ENCODE measurements at regions not wholly inside any gene's neighbourhood (a gene's known extent, or its start where the extent isn't known, plus 50 kb on each side); places are given as distances from the start of the nearest gene placed in this dataset.

GRCh38 chr5:124660229-124661093 is 86.0 kb downstream of the ZNF608 start:
- Histone ChIP-seq H3K36me3 (ENCODE audit: insufficient read depth, low read length) (no peaks in the 10 kb centered on the region), H3K9me3 (ENCODE audit: low read depth, low read length) (no peaks in the 10 kb centered on the region), H3K4me3 (no peak overlapping the region), H3K27ac (no peak overlapping the region), H3K9ac (ENCODE audit: insufficient read length) (no peak overlapping the region)
- no peak for DNase-seq (ENCODE audit: low read depth, low spot score)
- TF ChIP-seq EZH2 (IDR thresholded peaks at IDR 0.05) (no peak), FOXP2 (optimal IDR thresholded peaks at IDR 0.05; ENCODE audit: control extremely low read depth, extremely low read length, insufficient read depth) (no peak), POLR2AphosphoS5 (IDR thresholded peaks at IDR 0.05; ENCODE audit: borderline replicate concordance, low read depth, low read length) (no peak)

DNA sequence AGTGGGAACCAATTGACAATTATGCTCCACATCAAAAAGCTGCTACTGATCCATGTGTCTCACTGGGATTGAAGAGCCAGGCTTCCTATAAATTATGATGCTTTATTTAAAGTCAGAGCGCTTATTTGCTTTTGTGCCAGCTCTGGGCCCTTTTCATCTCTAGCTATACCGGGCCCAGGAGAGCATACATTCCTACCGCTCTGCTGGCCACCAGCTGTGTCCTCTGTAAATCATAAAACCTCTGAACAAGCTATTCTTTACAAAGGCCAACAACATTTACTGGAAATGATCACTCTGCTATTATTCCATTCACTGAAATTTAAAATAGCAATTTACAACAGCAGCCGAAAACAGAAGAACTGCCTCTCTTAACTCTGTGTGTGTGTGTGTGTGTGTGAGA is 86.6 kb downstream of the ZNF608 start:
- H3K4me3 ChIP-seq: no peak overlapping the region
- no peak overlapping the region for H3K27ac ChIP-seq
- H3K9ac ChIP-seq (ENCODE audit: insufficient read length): no peak overlapping the region
- TF ChIP-seq FOXP2 (optimal IDR thresholded peaks at IDR 0.05; ENCODE audit: control extremely low read depth, extremely low read length, insufficient read depth) (no peak), POLR2AphosphoS5 (IDR thresholded peaks at IDR 0.05; ENCODE audit: borderline replicate concordance, low read depth, low read length) (no peak), EZH2 (IDR thresholded peaks at IDR 0.05) (no peak)
- no peaks in the 10 kb centered on the region for H3K9me3 ChIP-seq (ENCODE audit: low read depth, low read length)
- H3K36me3 ChIP-seq (ENCODE audit: insufficient read depth, low read length): no peaks in the 10 kb centered on the region
- DNase-seq (ENCODE audit: low read depth, low spot score): no peak

- no peak overlapping the region for H3K9ac ChIP-seq (ENCODE audit: insufficient read length)
- no peaks in the 10 kb centered on the region for H3K36me3 ChIP-seq (ENCODE audit: insufficient read depth, low read length)
- no peak overlapping the region for H3K4me3 ChIP-seq
- no peaks in the 10 kb centered on the region for H3K9me3 ChIP-seq (ENCODE audit: low read depth, low read length)
- no peak for DNase-seq (ENCODE audit: low read depth, low spot score)
- TF ChIP-seq EZH2 (IDR thresholded peaks at IDR 0.05) (no peak), POLR2AphosphoS5 (IDR thresholded peaks at IDR 0.05; ENCODE audit: borderline replicate concordance, low read depth, low read length) (no peak), FOXP2 (optimal IDR thresholded peaks at IDR 0.05; ENCODE audit: control extremely low read depth, extremely low read length, insufficient read depth) (no peak)
- H3K27ac ChIP-seq: no peak overlapping the region
Observed at GRCh38 chr5:124658867-124659557, 87.4 kb downstream of the ZNF608 start.

- H3K9ac ChIP-seq (ENCODE audit: insufficient read length): no peak overlapping the region
- no peaks in the 10 kb centered on the region for H3K9me3 ChIP-seq (ENCODE audit: low read depth, low read length)
- H3K27ac ChIP-seq: no peak overlapping the region
- no peak for DNase-seq (ENCODE audit: low read depth, low spot score)
- TF ChIP-seq POLR2AphosphoS5 (IDR thresholded peaks at IDR 0.05; ENCODE audit: borderline replicate concordance, low read depth, low read length) (no peak), FOXP2 (optimal IDR thresholded peaks at IDR 0.05; ENCODE audit: control extremely low read depth, extremely low read length, insufficient read depth) (no peak), EZH2 (IDR thresholded peaks at IDR 0.05) (no peak)
- no peaks in the 10 kb centered on the region for H3K36me3 ChIP-seq (ENCODE audit: insufficient read depth, low read length)
- peak overlapping the region; percentile 62 for H3K4me3 ChIP-seq
Observed at GRCh38 chr5:124655921-124656511, 90.4 kb downstream of the ZNF608 start.

GRCh38 chr5:124655251-124655917 is 91.1 kb downstream of the ZNF608 start:
- H3K9me3 ChIP-seq (ENCODE audit: low read depth, low read length): no peaks in the 10 kb centered on the region
- H3K9ac ChIP-seq (ENCODE audit: insufficient read length): no peak overlapping the region
- peak overlapping the region; percentile 62 for H3K4me3 ChIP-seq
- no peaks in the 10 kb centered on the region for H3K36me3 ChIP-seq (ENCODE audit: insufficient read depth, low read length)
- TF ChIP-seq POLR2AphosphoS5 (IDR thresholded peaks at IDR 0.05; ENCODE audit: borderline replicate concordance, low read depth, low read length) (no peak), FOXP2 (optimal IDR thresholded peaks at IDR 0.05; ENCODE audit: control extremely low read depth, extremely low read length, insufficient read depth) (no peak), EZH2 (IDR thresholded peaks at IDR 0.05) (no peak)
- no peak for DNase-seq (ENCODE audit: low read depth, low spot score)
- H3K27ac ChIP-seq: peak overlapping the region; percentile 26; the same call in 1 of the 2 replicates

DNA sequence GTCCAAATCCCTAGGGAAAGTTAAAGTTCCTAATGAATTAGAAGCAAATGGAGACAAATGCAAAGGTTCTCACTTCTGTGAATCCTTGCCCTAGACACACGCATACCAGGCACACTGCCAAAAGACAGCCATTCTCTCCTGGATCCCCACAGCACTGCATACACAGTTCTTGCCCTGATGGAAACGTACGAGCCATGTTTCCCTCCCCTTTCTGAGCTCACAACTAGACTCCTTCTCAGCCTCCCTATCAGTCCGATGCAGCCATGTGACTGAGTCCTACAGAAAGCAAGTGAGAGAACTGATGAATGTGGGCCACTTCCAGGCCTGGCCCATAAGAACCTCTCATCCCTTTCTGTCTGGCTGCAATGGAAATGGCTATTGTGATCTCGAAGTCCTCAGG is 92.0 kb downstream of the ZNF608 start:
- no peaks in the 10 kb centered on the region for H3K9me3 ChIP-seq (ENCODE audit: low read depth, low read length)
- H3K9ac ChIP-seq (ENCODE audit: insufficient read length): no peak overlapping the region
- no peak overlapping the region for H3K4me3 ChIP-seq
- no peak for DNase-seq (ENCODE audit: low read depth, low spot score)
- no peaks in the 10 kb centered on the region for H3K36me3 ChIP-seq (ENCODE audit: insufficient read depth, low read length)
- TF ChIP-seq EZH2 (IDR thresholded peaks at IDR 0.05): no peak
- TF ChIP-seq FOXP2 (optimal IDR thresholded peaks at IDR 0.05; ENCODE audit: control extremely low read depth, extremely low read length, insufficient read depth): no peak
- no peak for TF ChIP-seq POLR2AphosphoS5 (IDR thresholded peaks at IDR 0.05; ENCODE audit: borderline replicate concordance, low read depth, low read length)
- no peak overlapping the region for H3K27ac ChIP-seq

DNA sequence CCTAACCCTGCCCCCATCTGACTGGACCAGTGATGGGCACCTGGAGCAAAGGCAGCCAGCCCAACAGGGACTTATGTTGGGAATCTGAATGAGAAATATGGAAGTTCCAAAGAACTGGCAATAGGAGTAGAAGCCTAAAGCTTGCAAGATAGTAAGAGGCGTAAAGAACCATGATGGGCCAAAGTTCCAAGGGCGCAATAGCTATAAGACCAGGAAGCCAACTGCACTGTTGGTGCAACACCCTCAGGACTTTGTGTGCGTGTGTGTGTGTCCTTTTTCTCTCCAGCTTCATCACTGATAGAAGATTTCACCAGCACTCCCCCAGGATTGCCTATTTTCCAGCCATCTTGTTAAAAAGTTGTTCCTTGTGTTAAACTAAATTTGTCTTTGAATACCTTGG is 92.8 kb downstream of the ZNF608 start:
- no peak for DNase-seq (ENCODE audit: low read depth, low spot score)
- no peak overlapping the region for H3K27ac ChIP-seq
- H3K9ac ChIP-seq (ENCODE audit: insufficient read length): no peak overlapping the region
- H3K4me3 ChIP-seq: no peak overlapping the region
- TF ChIP-seq POLR2AphosphoS5 (IDR thresholded peaks at IDR 0.05; ENCODE audit: borderline replicate concordance, low read depth, low read length): no peak
- H3K9me3 ChIP-seq (ENCODE audit: low read depth, low read length): no peaks in the 10 kb centered on the region
- no peaks in the 10 kb centered on the region for H3K36me3 ChIP-seq (ENCODE audit: insufficient read depth, low read length)

DNA sequence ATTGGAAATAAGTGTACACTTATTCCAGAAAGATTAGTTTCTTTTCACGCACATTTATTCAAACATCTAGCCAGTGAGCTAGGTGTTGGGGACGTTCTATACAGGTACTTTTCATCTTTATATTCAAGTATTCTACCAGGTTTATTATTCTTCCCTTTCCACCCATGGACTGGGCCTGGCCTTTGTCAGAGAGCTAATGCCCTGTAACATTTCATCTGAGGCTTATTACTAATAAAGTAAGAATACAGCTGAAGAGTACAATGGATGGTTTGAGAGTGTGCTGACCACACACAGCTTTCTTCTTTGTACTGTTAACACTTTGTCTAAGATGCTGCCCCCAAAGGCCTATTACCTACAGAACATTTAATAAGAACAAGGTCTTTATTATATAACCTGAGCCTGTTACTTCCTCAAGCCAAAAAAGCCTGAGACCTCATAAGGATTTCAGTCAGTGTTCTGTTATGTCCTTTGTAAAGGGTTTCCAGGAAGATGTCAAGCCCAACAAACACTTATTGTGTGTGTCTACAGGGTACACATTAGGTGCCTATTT is 93.5 kb downstream of the ZNF608 start:
- H3K27ac ChIP-seq: no peak overlapping the region
- DNase-seq (ENCODE audit: low read depth, low spot score): no peak
- H3K4me3 ChIP-seq: no peak overlapping the region
- TF ChIP-seq EZH2 (IDR thresholded peaks at IDR 0.05): no peak
- no peak for TF ChIP-seq FOXP2 (optimal IDR thresholded peaks at IDR 0.05; ENCODE audit: control extremely low read depth, extremely low read length, insufficient read depth)
- no peak for TF ChIP-seq POLR2AphosphoS5 (IDR thresholded peaks at IDR 0.05; ENCODE audit: borderline replicate concordance, low read depth, low read length)
- H3K36me3 ChIP-seq (ENCODE audit: insufficient read depth, low read length): no peaks in the 10 kb centered on the region; the same call in 1 of the 2 replicates
- no peak overlapping the region for H3K9ac ChIP-seq (ENCODE audit: insufficient read length)
- no peaks in the 10 kb centered on the region for H3K9me3 ChIP-seq (ENCODE audit: low read depth, low read length)
